ENCODE measurements at regions not wholly inside any gene's neighbourhood (a gene's known extent, or its start where the extent isn't known, plus 50 kb on each side); places are given as distances from the start of the nearest gene placed in this dataset.

DNA sequence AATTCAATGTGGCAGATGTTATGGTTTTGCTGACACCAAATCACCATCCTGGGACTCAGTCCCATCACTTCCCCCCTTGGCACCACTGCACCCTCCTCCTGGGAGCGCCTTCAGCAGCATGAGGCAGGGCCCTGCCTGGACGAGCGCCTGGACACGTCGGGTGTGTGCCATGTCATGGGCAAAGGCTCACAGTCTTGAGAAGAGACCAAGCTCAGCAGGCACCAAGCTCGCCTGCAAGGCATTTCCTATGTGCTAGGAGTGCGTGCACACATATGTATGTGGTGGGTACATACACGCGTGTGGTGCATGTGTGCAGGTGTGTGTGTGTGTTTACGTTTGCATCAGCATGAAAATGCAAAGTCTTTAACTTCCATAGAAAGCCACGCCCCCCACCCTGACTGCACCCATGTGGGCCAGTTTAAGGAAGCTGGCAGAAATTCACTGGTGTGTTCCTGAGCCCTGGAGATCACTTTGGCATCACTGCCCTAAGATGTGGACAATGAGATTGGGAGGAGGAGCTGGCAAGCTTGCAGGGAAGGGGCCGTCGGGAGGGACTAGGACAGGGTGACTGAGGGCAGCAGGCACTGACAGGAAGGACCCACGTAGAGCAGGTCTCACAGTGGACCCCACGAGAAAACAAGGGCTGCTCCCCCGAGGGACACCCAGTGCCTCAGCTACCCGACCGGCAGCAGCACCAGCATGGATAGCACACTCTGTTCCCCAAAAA, 169.9 kb upstream of the PPP2R2D start:
- no peak for DNase-seq (ENCODE audit: extremely low read depth, low read depth)
- TF ChIP-seq, protein P1, sequence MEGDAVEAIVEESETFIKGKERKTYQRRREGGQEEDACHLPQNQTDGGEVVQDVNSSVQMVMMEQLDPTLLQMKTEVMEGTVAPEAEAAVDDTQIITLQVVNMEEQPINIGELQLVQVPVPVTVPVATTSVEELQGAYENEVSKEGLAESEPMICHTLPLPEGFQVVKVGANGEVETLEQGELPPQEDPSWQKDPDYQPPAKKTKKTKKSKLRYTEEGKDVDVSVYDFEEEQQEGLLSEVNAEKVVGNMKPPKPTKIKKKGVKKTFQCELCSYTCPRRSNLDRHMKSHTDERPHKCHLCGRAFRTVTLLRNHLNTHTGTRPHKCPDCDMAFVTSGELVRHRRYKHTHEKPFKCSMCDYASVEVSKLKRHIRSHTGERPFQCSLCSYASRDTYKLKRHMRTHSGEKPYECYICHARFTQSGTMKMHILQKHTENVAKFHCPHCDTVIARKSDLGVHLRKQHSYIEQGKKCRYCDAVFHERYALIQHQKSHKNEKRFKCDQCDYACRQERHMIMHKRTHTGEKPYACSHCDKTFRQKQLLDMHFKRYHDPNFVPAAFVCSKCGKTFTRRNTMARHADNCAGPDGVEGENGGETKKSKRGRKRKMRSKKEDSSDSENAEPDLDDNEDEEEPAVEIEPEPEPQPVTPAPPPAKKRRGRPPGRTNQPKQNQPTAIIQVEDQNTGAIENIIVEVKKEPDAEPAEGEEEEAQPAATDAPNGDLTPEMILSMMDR (IDR thresholded peaks at IDR 0.05; ENCODE audit: low read depth, low read length): no peak

DNA sequence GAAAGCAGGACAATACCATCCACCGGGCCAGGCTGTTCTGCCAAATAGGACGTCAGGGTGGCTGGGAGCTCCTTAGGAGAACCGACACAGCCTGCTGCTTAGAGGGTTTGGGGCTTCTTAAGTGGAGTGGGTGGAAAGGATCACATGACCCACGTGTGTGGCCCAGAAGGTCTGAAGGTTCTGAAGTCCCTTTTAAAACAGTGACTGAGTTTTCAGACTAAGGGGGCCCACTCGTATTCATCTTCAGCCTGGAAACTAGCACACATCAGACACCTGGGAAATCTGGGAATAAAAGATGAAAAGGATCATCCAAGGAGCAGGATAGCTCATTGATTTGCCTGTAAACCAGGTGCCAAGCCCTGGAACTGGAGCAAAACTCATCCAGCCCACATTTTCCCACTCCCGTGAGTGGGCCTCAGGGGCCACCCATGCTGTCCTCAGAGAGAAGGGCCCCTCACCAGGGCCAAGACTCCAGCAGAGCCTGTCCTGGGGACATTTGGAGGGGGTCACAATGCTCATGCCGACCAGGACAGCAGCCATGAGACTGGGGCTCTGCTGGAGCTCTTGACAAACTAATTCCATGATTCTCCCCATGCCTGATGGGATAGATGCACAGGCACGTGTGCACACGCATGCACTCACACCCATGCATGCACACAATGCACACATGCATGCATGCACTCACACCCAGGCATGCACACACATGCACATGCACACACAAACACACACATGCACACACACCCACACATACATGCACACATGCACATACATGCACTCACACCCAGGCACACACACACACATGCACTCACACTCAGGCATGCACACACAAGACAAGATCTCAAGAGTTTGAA, 168.8 kb upstream of the PPP2R2D start:
- no peak for DNase-seq (ENCODE audit: extremely low read depth, low read depth)
- TF ChIP-seq, protein P1 (IDR thresholded peaks at IDR 0.05; ENCODE audit: low read depth, low read length): no peak

DNA sequence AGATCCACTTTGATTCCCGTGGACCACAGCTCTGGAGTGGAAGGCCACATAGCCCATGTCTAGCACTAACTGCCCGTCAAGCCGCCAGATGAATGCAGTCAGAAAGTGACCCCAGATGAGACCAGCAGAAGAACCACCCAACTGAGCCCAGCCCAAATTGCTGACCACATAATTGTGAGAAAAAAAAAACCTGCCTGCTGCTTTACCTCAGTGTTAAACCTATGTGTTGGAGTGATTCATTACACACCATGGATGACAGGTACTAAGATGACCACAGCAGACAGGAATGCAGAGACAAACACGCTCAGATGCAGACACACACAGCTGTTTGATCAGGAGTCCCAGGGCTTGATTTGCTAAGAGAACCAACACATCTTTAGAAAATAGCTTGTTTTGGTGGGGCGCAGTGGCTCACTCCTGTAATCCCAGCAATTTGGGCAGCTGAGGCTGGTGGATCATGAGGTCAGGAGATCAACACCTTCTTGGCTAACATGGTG, 168.1 kb upstream of the PPP2R2D start:
- DNase-seq (ENCODE audit: extremely low read depth, low read depth): no peak
- TF ChIP-seq, protein P1 (IDR thresholded peaks at IDR 0.05; ENCODE audit: low read depth, low read length): no peak

DNA sequence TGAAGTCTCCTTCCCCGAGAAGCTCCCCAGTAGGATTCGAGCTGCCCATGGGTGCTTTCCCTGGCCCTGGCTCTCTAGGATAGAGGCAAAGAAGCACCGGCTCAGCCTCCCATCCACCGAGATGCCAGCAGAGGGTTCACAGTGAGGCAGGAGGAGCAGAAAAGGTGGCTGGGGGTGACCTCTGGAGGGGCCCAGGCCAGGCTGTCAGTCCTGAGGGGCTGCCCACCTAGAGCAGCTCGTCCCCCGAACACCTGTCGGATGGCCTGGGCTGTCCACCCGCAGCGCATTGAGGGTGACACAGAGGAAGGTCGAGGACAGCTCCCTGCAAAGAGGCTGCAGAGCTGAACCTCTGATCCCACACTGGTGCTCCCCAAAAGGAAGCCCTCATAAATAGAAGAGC, 167.2 kb upstream of the PPP2R2D start:
- TF ChIP-seq, protein P1 (IDR thresholded peaks at IDR 0.05; ENCODE audit: low read depth, low read length): no peak
- no peak for DNase-seq (ENCODE audit: extremely low read depth, low read depth)

GRCh38 chr10:131735577-131735976, 165.2 kb upstream of the PPP2R2D start:
- DNase-seq (ENCODE audit: extremely low read depth, low read depth): no peak
- TF ChIP-seq, protein P1 (IDR thresholded peaks at IDR 0.05; ENCODE audit: low read depth, low read length): no peak

- TF ChIP-seq, protein P1 (IDR thresholded peaks at IDR 0.05; ENCODE audit: low read depth, low read length): no peak
- no peak for DNase-seq (ENCODE audit: extremely low read depth, low read depth)
Observed at GRCh38 chr10:131736321-131736980, 164.4 kb upstream of the PPP2R2D start.
